ENCODE measurements at regions not wholly inside any gene's neighbourhood (a gene's known extent, or its start where the extent isn't known, plus 50 kb on each side); places are given as distances from the start of the nearest gene placed in this dataset.

GRCh38 chr5:169460123-169460522 lies 123.5 kb upstream of the SPDL1 start:
- TF ChIP-seq PHF8 (conservative IDR thresholded peaks at IDR 0.05; ENCODE audit: low read depth, low read length) = no peak
- TF ChIP-seq POLR2A (IDR thresholded peaks at IDR 0.05; ENCODE audit: control extremely low read depth in 1 of 2, low read depth in 2 of 2, low read length in 2 of 2) = no peak
- TF ChIP-seq POLR2AphosphoS5 (IDR thresholded peaks at IDR 0.05; ENCODE audit: low read depth, low read length) = no peak
- no peak for TF ChIP-seq CHD2 (IDR thresholded peaks at IDR 0.05; ENCODE audit: low read length)
- TF ChIP-seq SIX5 (IDR thresholded peaks at IDR 0.05; ENCODE audit: low read depth, low read length) = no peak
- TF ChIP-seq CTCF (IDR thresholded peaks at IDR 0.05; ENCODE audit: control extremely low read depth in 1 of 3, insufficient read depth in 1 of 3, low read depth in 1 of 3, low read length in 3 of 3) = no peak
- TF ChIP-seq YY1 (IDR thresholded peaks at IDR 0.05; ENCODE audit: low read depth, low read length) = no peak
- TF ChIP-seq SP2 (IDR thresholded peaks at IDR 0.05; ENCODE audit: low read length) = no peak
- no peak for TF ChIP-seq BCL11A (IDR thresholded peaks at IDR 0.05; ENCODE audit: low read depth in 2 of 2, low read length in 2 of 2)
- TF ChIP-seq RFX5 (IDR thresholded peaks at IDR 0.05; ENCODE audit: borderline replicate concordance, low read depth, low read length) = no peak
- TF ChIP-seq TEAD4 (IDR thresholded peaks at IDR 0.05; ENCODE audit: low read depth, low read length) = no peak
- TF ChIP-seq FOSL1 (IDR thresholded peaks at IDR 0.05; ENCODE audit: insufficient read depth, low read depth, low read length) = no peak

Data from H1 (cell line).